ENCODE measurements at regions not wholly inside any gene's neighbourhood (a gene's known extent, or its start where the extent isn't known, plus 50 kb on each side); places are given as distances from the start of the nearest gene placed in this dataset.

GRCh38 chr12:126160912-126161311 is 1095.7 kb downstream of the AACS start:
- intact Hi-C loops (cut with DNase I; ENCODE audit: low total_unique reads) (no loop called here), in situ Hi-C loops (cut with MboI; ENCODE audit: low sequenced_read_pairs in 4 of 4) (no loop called here)
- DNase-seq (no peak), ATAC-seq (no peak)
- H3K36me3 ChIP-seq, result no peaks in the 10 kb centered on the region
- H3K27me3 ChIP-seq, result no peaks in the 10 kb centered on the region
- TF ChIP-seq CTCF (IDR thresholded peaks at IDR 0.05 in 4 of 5, conservative IDR thresholded peaks at IDR 0.05 in 1 of 5) (no peak), POLR2A (IDR thresholded peaks at IDR 0.05) (no peak)
- H3K4me3 ChIP-seq, result no peak overlapping the region
- no peaks in the 10 kb centered on the region for H3K4me1 ChIP-seq
- no peak overlapping the region for H3K27ac ChIP-seq
- H3K9me3 ChIP-seq, result no peaks in the 10 kb centered on the region

GRCh38 chr12:126163984-126164383 is 1098.7 kb downstream of the AACS start:
- TF ChIP-seq POLR2A (IDR thresholded peaks at IDR 0.05), result no peak
- no peak for TF ChIP-seq CTCF (IDR thresholded peaks at IDR 0.05 in 4 of 5, conservative IDR thresholded peaks at IDR 0.05 in 1 of 5)
- intact Hi-C loops (cut with DNase I; ENCODE audit: low total_unique reads), result no loop called here
- Histone ChIP-seq H3K4me3 (no peak overlapping the region), H3K27me3 (no peaks in the 10 kb centered on the region), H3K27ac (no peak overlapping the region), H3K9me3 (no peaks in the 10 kb centered on the region), H3K4me1 (no peaks in the 10 kb centered on the region), H3K36me3 (no peaks in the 10 kb centered on the region)
- DNase-seq (no peak), ATAC-seq (no peak)
- in situ Hi-C loops (cut with MboI; ENCODE audit: low sequenced_read_pairs in 4 of 4), result no loop called here

- intact Hi-C loops (cut with DNase I; ENCODE audit: low total_unique reads), result no loop called here
These were observed 1106.8 kb downstream of the AACS start for GRCh38 chr12:126171937-126172559.

GRCh38 chr12:126182619-126183236 is 1117.5 kb downstream of the AACS start:
- Histone ChIP-seq H3K4me1 (no peaks in the 10 kb centered on the region), H3K9me3 (no peaks in the 10 kb centered on the region), H3K27ac (no peak overlapping the region), H3K36me3 (no peaks in the 10 kb centered on the region), H3K27me3 (no peaks in the 10 kb centered on the region), H3K4me3 (no peak overlapping the region)
- peak in 1 of 2 donors; percentile 45 for ATAC-seq
- in situ Hi-C loops (cut with MboI; ENCODE audit: low sequenced_read_pairs in 4 of 4) (no loop called here), intact Hi-C loops (cut with DNase I; ENCODE audit: low total_unique reads) (no loop called here)
- TF ChIP-seq POLR2A (IDR thresholded peaks at IDR 0.05), result no peak
- TF ChIP-seq CTCF (IDR thresholded peaks at IDR 0.05 in 4 of 5, conservative IDR thresholded peaks at IDR 0.05 in 1 of 5), result no peak
- no peak for DNase-seq

More at GRCh38 chr12:126171937-126172559, 1106.8 kb downstream of the AACS start:
- Histone ChIP-seq H3K27me3 (no peaks in the 10 kb centered on the region), H3K27ac (no peak overlapping the region), H3K36me3 (no peaks in the 10 kb centered on the region), H3K9me3 (no peaks in the 10 kb centered on the region), H3K4me1 (no peaks in the 10 kb centered on the region), H3K4me3 (no peak overlapping the region)
- DNase-seq, result no peak
- no peak for TF ChIP-seq CTCF (IDR thresholded peaks at IDR 0.05 in 4 of 5, conservative IDR thresholded peaks at IDR 0.05 in 1 of 5)
- no peak for TF ChIP-seq POLR2A (IDR thresholded peaks at IDR 0.05)
- in situ Hi-C loops (cut with MboI; ENCODE audit: low sequenced_read_pairs in 4 of 4), result no loop called here
- no peak for ATAC-seq

Measured in gastrocnemius medialis (tissue), 4 donors.